Stomach (tissue), 4 donors: ENCODE measurements at regions not wholly inside any gene's neighbourhood (a gene's known extent, or its start where the extent isn't known, plus 50 kb on each side); places are given as distances from the start of the nearest gene placed in this dataset.

Experiments used
- POLR2A ChIP-seq, 4 donors: fragments of 450-650 bp; IDR thresholded peaks; one replicate each; pipeline ENCODE4 v1.6.1; 2016; ENCODE audit warnings: antibody characterized with exemption in 4 of 4, control low read depth in 2 of 4, mild to moderate bottlenecking in 1 of 4, moderate library complexity in 1 of 4
- POLR2AphosphoS5 ChIP-seq, 3 donors: sonication (generic); formaldehyde crosslinking; IDR thresholded peaks; one replicate each; pipeline ENCODE4 v1.6.1; 2016; ENCODE audit warnings: antibody characterized with exemption in 3 of 3
- TF ChIP-seq, protein P1 (sequence below), 7 experiments: fragments of 450-650 bp in 4 of 7; fragments of 200-600 bp in 3 of 7; sonication (generic) in 3 of 7; IDR thresholded peaks; one replicate each; pipeline ENCODE4 v1.5.1; 2016 to 2019; ENCODE audit warnings: antibody characterized with exemption in 7 of 7, control low read depth in 2 of 7, mild to moderate bottlenecking in 1 of 7

DNA sequence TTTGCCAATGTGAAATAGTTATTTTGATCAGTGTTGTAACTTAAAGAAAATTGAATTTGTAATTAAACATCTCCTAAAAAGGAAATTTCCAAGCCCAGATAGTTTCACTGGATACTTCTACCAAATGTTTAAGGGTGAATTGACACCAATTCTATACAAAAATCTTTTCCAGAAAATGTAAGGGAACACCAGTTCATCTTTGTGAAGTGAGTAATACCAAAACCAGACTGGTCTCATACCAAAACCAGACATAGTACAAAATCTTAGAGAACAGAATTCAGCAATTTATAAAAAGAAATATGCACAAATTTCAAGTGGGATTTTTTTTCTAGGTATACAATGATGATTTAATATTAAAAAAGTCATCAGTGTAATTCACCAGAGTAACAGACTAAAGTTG, 86.0 kb upstream of the ZNF32 start:
- TF ChIP-seq POLR2AphosphoS5 (IDR thresholded peaks at IDR 0.05) (no peak), POLR2A (IDR thresholded peaks at IDR 0.05) (no peak)
- TF ChIP-seq, protein P1, sequence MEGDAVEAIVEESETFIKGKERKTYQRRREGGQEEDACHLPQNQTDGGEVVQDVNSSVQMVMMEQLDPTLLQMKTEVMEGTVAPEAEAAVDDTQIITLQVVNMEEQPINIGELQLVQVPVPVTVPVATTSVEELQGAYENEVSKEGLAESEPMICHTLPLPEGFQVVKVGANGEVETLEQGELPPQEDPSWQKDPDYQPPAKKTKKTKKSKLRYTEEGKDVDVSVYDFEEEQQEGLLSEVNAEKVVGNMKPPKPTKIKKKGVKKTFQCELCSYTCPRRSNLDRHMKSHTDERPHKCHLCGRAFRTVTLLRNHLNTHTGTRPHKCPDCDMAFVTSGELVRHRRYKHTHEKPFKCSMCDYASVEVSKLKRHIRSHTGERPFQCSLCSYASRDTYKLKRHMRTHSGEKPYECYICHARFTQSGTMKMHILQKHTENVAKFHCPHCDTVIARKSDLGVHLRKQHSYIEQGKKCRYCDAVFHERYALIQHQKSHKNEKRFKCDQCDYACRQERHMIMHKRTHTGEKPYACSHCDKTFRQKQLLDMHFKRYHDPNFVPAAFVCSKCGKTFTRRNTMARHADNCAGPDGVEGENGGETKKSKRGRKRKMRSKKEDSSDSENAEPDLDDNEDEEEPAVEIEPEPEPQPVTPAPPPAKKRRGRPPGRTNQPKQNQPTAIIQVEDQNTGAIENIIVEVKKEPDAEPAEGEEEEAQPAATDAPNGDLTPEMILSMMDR (IDR thresholded peaks at IDR 0.05): no peak
